A549 (cell line): ENCODE measurements at regions not wholly inside any gene's neighbourhood (a gene's known extent, or its start where the extent isn't known, plus 50 kb on each side); places are given as distances from the start of the nearest gene placed in this dataset.

Experiments
- ATAC-seq, 2 experiments: fragments of 200-7000 bp in 1 of 2; fragments of >200 bp in 1 of 2; cut with Nextera tagmentation in 1 of 2; cut with Tn5 transposase in 1 of 2; 3 replicates each; pipeline versions ENCODE4 v1.8.0 to v1.9.1; 2018 to 2020; ENCODE audit warnings: mild to moderate bottlenecking in 1 of 2, moderate library complexity in 1 of 2
- CTCF ChIA-PET: fragments of 300-600 bp; sonication (Branson Sonifier 250); formaldehyde crosslinking; extraction: SDS; loops from one replicate; lab custom pipeline; 2021; ENCODE audit warnings: antibody characterized with exemption, inconsistent platforms; lab: Yijun Ruan, JAX
- POLR2A ChIA-PET: fragments of 350-600 bp; formaldehyde crosslinking; extraction: SDS; loops from one replicate; lab custom pipeline; 2021; ENCODE audit warnings: antibody characterized with exemption, inconsistent platforms; lab: Yijun Ruan, JAX
- DNase-seq, 2 experiments: peaks; one replicate each; pipeline versions ENCODE4 v3.0.0 to v3.0.0-alpha.2; 2011 to 2016; ENCODE audit warnings: low read depth in 1 of 2, low spot score in 1 of 2
- FAIRE-seq: peaks from 2 replicates; lab custom pipeline; 2011; peaks lifted over from hg19 to GRCh38; lab: Jason Lieb, UNC
- H3K27ac ChIP-seq, 2 experiments: fragments of >200 bp; sonication (Bioruptor Twin); formaldehyde crosslinking; 3 replicates each; pipeline ENCODE4 v1.5.1; 2016 to 2017
- H3K4me1 ChIP-seq: fragments of >200 bp; sonication (Bioruptor Twin); formaldehyde crosslinking; 3 replicates; pipeline ENCODE4 v1.6.1; 2016
- H3K4me2 ChIP-seq: fragments of >200 bp; sonication (Bioruptor Twin); formaldehyde crosslinking; 3 replicates; pipeline ENCODE4 v1.6.1; 2016
- H3K4me3 ChIP-seq: fragments of >200 bp; sonication (Bioruptor Twin); formaldehyde crosslinking; 3 replicates; pipeline ENCODE4 v1.5.1; 2016
- H3K9me3 ChIP-seq: fragments of >200 bp; sonication (Bioruptor Twin); formaldehyde crosslinking; 3 replicates; pipeline ENCODE4 v1.6.1; 2016
- BHLHE40 ChIP-seq: IDR thresholded peaks from 2 replicates; pipeline ENCODE4 v1.6.1; 2012; ENCODE audit warnings: low read depth, low read length, inconsistent platforms
- EP300 ChIP-seq, 2 experiments: fragments of >200 bp; sonication (Bioruptor Twin); formaldehyde crosslinking; IDR thresholded peaks; 2 replicates in 1 of 2; 3 replicates in 1 of 2; pipeline ENCODE4 v1.6.1; 2016 to 2017
- FOSB ChIP-seq: fragments of 250-450 bp; sonication (Bioruptor Pico); IDR thresholded peaks from 2 replicates; pipeline ENCODE4 v1.5.0; 2020; ENCODE audit warnings: mild to moderate bottlenecking, moderate library complexity
- FOSL2 ChIP-seq, 2 experiments: fragments of 450-650 bp in 1 of 2; fragments of >200 bp in 1 of 2; sonication (Bioruptor Twin) in 1 of 2; formaldehyde crosslinking; IDR thresholded peaks; 2 replicates each; pipeline versions ENCODE4 v1.5.0 to v1.6.1; 2016 to 2020; ENCODE audit warnings: mild to moderate bottlenecking in 1 of 2, moderate library complexity in 1 of 2
- FOXS1 ChIP-seq: fragments of 250-450 bp; sonication (Bioruptor Pico); IDR thresholded peaks from 2 replicates; pipeline ENCODE4 v1.5.0; 2020; ENCODE audit warnings: mild to moderate bottlenecking, moderate library complexity
- HES2 ChIP-seq: fragments of >200 bp; sonication (Bioruptor Twin); formaldehyde crosslinking; IDR thresholded peaks from 2 replicates; pipeline ENCODE4 v1.6.1; 2016
- HMGXB4 ChIP-seq: fragments of 250-450 bp; sonication (Bioruptor Pico); IDR thresholded peaks from 2 replicates; pipeline ENCODE4 v1.5.0; 2021; ENCODE audit warnings: mild to moderate bottlenecking, moderate library complexity, borderline replicate concordance
- JUN ChIP-seq, 2 experiments: fragments of >200 bp; sonication (Bioruptor Twin); formaldehyde crosslinking; IDR thresholded peaks; 2 replicates in 1 of 2; 3 replicates in 1 of 2; pipeline ENCODE4 v1.6.1; 2016 to 2017
- MYC ChIP-seq: IDR thresholded peaks from 2 replicates; pipeline ENCODE4 v1.6.1; 2012; ENCODE audit warnings: mild to moderate bottlenecking, inconsistent platforms, low read length, improper control_type of control experiment, borderline replicate concordance
- POLR2A ChIP-seq: IDR thresholded peaks from 2 replicates; pipeline ENCODE4 v1.6.1; 2012; ENCODE audit warnings: mild to moderate bottlenecking, low read length
- RFX5 ChIP-seq: fragments of 450-650 bp; IDR thresholded peaks from 2 replicates; pipeline ENCODE4 v1.7.1; 2014; ENCODE audit warnings: antibody characterized with exemption, mild to moderate bottlenecking, moderate library complexity
- RNF2 ChIP-seq: fragments of 200-600 bp; sonication (generic); IDR thresholded peaks from 2 replicates; pipeline ENCODE4 v1.6.1; 2016; ENCODE audit warnings: low read depth, mild to moderate bottlenecking, antibody characterized with exemption, moderate library complexity, borderline replicate concordance
- TP53 ChIP-seq: fragments of 250-450 bp; sonication (Bioruptor Pico); IDR thresholded peaks from 2 replicates; pipeline ENCODE4 v1.5.0; 2021; ENCODE audit warnings: mild to moderate bottlenecking, moderate library complexity
- ZFP36 ChIP-seq: fragments of 450-650 bp; IDR thresholded peaks from 2 replicates; pipeline ENCODE4 v1.6.1; 2014; ENCODE audit warnings: borderline replicate concordance; ENCODE audit not compliant: partially characterized antibody
- ZNF302 ChIP-seq: fragments of 250-450 bp; sonication (Bioruptor Pico); IDR thresholded peaks from 2 replicates; pipeline ENCODE4 v1.9.0; 2021; ENCODE audit warnings: inconsistent platforms, mild to moderate bottlenecking, moderate library complexity
- WGBS: methylation state at CpG from one replicate; pipeline ENCODE4 v1.1.6; 2017; ENCODE audit errors: missing lambda C conversion rate; 5-methylcytosine and 5-hydroxymethylcytosine counted together
- TF ChIP-seq, protein P1 (sequence below): IDR thresholded peaks from 2 replicates; pipeline ENCODE4 v1.6.1; 2012
- TF ChIP-seq, protein P2 (sequence below): fragments of 150-350 bp; IDR thresholded peaks from 2 replicates; pipeline ENCODE4 v1.6.1; 2014; ENCODE audit warnings: low read depth, mild to moderate bottlenecking, low read length
- TF ChIP-seq, protein P3 (sequence below): fragments of >200 bp; sonication (Bioruptor Twin); formaldehyde crosslinking; IDR thresholded peaks from 3 replicates; pipeline ENCODE4 v1.6.1; 2016
- TF ChIP-seq, protein P4 (sequence below): fragments of 200-600 bp; sonication (generic); IDR thresholded peaks from 2 replicates; pipeline ENCODE4 v1.6.1; 2016; ENCODE audit warnings: antibody characterized with exemption, mild to moderate bottlenecking, moderate library complexity

DNA sequence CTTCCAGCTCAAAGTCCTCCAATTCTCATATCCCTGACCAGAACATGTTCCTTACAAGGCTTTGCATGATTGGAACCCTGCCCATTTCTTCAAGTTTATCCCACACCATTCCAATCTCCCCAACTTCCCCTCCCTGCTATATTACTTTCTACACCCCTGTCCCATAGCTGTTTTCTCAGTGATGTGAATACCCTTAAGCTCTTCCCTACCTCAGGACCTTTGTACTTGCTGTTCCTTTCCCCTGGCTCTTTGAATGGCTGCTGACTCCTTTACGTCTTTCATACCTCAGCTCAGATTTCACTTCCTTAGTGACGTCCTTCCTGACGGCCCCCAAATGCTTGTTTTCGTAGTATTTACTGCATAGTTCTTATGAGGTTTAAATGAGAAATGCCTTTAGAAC is 166.2 kb upstream of the ZNF462 start:
- Histone ChIP-seq H3K4me1 (no peaks in the 10 kb centered on the region), H3K27ac (no peak overlapping the region), H3K4me2 (no peak overlapping the region), H3K9me3 (no peaks in the 10 kb centered on the region), H3K4me3 (no peak overlapping the region)
- ATAC-seq (no peak), FAIRE-seq (no peak), DNase-seq (no peak)
- POLR2A ChIA-PET: no interaction called here
- TF ChIP-seq, protein P1, sequence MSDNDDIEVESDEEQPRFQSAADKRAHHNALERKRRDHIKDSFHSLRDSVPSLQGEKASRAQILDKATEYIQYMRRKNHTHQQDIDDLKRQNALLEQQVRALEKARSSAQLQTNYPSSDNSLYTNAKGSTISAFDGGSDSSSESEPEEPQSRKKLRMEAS: no peak
- TF ChIP-seq BHLHE40 (no peak), MYC (no peak)
- WGBS: 30% methylated on average over 4 of the region's 4 CpGs
- CTCF ChIA-PET: no interaction called here

DNA sequence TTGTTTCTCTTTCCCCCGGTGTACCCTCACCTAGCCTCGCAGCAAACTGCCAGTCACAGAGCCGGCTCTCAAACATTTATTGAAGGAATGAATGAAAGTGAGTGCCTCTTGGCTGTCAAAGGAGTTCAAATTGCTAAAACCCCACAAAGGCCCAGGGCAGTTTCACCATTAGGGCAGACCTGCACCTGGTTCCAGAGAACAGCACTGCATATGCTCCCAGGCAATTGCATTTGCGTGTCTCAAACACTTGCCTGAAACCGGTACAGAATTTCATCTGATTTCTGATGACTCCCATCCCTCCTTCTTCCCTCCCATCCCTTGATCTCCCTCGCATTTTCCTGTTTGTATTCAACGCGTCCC is 165.6 kb upstream of the ZNF462 start:
- no peak for DNase-seq
- POLR2A ChIA-PET: no interaction called here
- CTCF ChIA-PET: interaction anchor here (1.1 kb wide), 1 partner anchor 855 kb away, joined by 3 read pairs; no protein-coding TSS in a partner anchor
- FAIRE-seq: no peak
- Histone ChIP-seq H3K4me3 (no peak overlapping the region), H3K9me3 (no peaks in the 10 kb centered on the region), H3K27ac (no peak overlapping the region), H3K4me2 (no peak overlapping the region), H3K4me1 (no peaks in the 10 kb centered on the region)
- ATAC-seq: no peak
- WGBS: 85% methylated on average over 8 of the region's 8 CpGs
- TF ChIP-seq RFX5: no peak
- TF ChIP-seq, protein P2, sequence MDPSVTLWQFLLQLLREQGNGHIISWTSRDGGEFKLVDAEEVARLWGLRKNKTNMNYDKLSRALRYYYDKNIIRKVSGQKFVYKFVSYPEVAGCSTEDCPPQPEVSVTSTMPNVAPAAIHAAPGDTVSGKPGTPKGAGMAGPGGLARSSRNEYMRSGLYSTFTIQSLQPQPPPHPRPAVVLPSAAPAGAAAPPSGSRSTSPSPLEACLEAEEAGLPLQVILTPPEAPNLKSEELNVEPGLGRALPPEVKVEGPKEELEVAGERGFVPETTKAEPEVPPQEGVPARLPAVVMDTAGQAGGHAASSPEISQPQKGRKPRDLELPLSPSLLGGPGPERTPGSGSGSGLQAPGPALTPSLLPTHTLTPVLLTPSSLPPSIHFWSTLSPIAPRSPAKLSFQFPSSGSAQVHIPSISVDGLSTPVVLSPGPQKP: no peak

- Histone ChIP-seq H3K4me2 (no peak overlapping the region), H3K4me1 (no peaks in the 10 kb centered on the region), H3K9me3 (no peaks in the 10 kb centered on the region), H3K4me3 (no peak overlapping the region), H3K27ac (no peak overlapping the region)
- ChIA-PET CTCF (interaction anchor here (1.1 kb wide), 1 partner anchor 856 kb away, joined by 3 read pairs; no protein-coding TSS in a partner anchor), POLR2A (no interaction called here)
- DNase-seq: no peak
- FAIRE-seq: no peak
- TF ChIP-seq, protein P3, sequence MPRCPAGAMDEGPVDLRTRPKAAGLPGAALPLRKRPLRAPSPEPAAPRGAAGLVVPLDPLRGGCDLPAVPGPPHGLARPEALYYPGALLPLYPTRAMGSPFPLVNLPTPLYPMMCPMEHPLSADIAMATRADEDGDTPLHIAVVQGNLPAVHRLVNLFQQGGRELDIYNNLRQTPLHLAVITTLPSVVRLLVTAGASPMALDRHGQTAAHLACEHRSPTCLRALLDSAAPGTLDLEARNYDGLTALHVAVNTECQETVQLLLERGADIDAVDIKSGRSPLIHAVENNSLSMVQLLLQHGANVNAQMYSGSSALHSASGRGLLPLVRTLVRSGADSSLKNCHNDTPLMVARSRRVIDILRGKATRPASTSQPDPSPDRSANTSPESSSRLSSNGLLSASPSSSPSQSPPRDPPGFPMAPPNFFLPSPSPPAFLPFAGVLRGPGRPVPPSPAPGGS: no peak
- TF ChIP-seq JUN (IDR thresholded peaks at IDR 0.05) (no peak), RNF2 (no peak), EP300 (IDR thresholded peaks at IDR 0.05) (no peak), FOXS1 (CRISPR knock-in tag) (no peak), HMGXB4 (CRISPR knock-in tag) (no peak), TP53 (CRISPR knock-in tag) (no peak), BHLHE40 (no peak), ZFP36 (no peak), FOSB (CRISPR knock-in tag) (no peak), HES2 (no peak), FOSL2 (IDR thresholded peaks at IDR 0.05) (no peak), FOSL2 (CRISPR knock-in tag; IDR thresholded peaks at IDR 0.05) (no peak), POLR2A (no peak), ZNF302 (CRISPR knock-in tag) (no peak), MYC (no peak)
- TF ChIP-seq, protein P4, sequence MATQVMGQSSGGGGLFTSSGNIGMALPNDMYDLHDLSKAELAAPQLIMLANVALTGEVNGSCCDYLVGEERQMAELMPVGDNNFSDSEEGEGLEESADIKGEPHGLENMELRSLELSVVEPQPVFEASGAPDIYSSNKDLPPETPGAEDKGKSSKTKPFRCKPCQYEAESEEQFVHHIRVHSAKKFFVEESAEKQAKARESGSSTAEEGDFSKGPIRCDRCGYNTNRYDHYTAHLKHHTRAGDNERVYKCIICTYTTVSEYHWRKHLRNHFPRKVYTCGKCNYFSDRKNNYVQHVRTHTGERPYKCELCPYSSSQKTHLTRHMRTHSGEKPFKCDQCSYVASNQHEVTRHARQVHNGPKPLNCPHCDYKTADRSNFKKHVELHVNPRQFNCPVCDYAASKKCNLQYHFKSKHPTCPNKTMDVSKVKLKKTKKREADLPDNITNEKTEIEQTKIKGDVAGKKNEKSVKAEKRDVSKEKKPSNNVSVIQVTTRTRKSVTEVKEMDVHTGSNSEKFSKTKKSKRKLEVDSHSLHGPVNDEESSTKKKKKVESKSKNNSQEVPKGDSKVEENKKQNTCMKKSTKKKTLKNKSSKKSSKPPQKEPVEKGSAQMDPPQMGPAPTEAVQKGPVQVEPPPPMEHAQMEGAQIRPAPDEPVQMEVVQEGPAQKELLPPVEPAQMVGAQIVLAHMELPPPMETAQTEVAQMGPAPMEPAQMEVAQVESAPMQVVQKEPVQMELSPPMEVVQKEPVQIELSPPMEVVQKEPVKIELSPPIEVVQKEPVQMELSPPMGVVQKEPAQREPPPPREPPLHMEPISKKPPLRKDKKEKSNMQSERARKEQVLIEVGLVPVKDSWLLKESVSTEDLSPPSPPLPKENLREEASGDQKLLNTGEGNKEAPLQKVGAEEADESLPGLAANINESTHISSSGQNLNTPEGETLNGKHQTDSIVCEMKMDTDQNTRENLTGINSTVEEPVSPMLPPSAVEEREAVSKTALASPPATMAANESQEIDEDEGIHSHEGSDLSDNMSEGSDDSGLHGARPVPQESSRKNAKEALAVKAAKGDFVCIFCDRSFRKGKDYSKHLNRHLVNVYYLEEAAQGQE: no peak
- 43% methylated on average over 16 of the region's 16 CpGs for WGBS
- ATAC-seq: peak in 1 of 2 experiments; percentile 39; a peak in 1 of 6 replicates
Measured at GRCh38 chr9:106697750-106698502, 165.0 kb upstream of the ZNF462 start.
